ENCODE measurements at regions not wholly inside any gene's neighbourhood (a gene's known extent, or its start where the extent isn't known, plus 50 kb on each side); places are given as distances from the start of the nearest gene placed in this dataset.

DNA sequence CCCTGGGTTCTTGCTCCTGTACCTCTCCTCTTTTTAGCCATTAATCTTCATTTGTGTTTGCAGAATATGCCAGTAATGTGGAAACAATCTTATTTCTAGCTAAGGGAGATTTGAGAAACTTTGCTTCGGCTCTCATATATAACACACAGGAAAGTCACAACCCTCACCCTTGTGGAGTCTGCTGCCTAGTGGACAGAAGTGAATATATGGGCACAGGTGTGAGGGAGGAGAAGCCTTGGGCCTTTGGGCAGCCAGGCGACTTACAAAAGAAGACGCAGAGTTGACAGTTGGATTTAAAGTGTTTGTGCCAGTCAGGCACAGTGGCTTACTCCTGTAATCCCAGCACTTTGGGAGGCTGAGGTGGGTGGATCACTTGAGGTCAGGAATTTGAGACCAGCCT, 181.8 kb upstream of the TBL1XR1 start:
- TF ChIP-seq PATZ1 (CRISPR knock-in tag; IDR thresholded peaks at IDR 0.05; ENCODE audit: borderline replicate concordance) = no peak
- TF ChIP-seq TCF4 (CRISPR knock-in tag; IDR thresholded peaks at IDR 0.05; ENCODE audit: borderline replicate concordance) = no peak
- TF ChIP-seq, protein P1, sequence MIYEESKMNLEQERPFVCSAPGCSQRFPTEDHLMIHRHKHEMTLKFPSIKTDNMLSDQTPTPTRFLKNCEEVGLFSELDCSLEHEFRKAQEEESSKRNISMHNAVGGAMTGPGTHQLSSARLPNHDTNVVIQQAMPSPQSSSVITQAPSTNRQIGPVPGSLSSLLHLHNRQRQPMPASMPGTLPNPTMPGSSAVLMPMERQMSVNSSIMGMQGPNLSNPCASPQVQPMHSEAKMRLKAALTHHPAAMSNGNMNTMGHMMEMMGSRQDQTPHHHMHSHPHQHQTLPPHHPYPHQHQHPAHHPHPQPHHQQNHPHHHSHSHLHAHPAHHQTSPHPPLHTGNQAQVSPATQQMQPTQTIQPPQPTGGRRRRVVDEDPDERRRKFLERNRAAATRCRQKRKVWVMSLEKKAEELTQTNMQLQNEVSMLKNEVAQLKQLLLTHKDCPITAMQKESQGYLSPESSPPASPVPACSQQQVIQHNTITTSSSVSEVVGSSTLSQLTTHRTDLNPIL (CRISPR knock-in tag; IDR thresholded peaks at IDR 0.05; ENCODE audit: low read depth) = no peak
- TF ChIP-seq ARNTL (CRISPR knock-in tag; IDR thresholded peaks at IDR 0.05; ENCODE audit: borderline replicate concordance, low read depth) = no peak
- TF ChIP-seq SNAI2 (CRISPR knock-in tag; IDR thresholded peaks at IDR 0.05) = no peak

All from SK-N-SH treated with all-trans-retinoic acid at 6 μM for 48 hours (cell line).